CD4-positive, alpha-beta T cell treated with Interleukin-21 for 1 hour (primary cell): ENCODE measurements at regions not wholly inside any gene's neighbourhood (a gene's known extent, or its start where the extent isn't known, plus 50 kb on each side); places are given as distances from the start of the nearest gene placed in this dataset.

Source experiments
- DNase-seq: peaks from one replicate; pipeline ENCODE4 v3.0.0-alpha.2; 2020

- no peak for DNase-seq
These were observed 1194.6 kb downstream of the SORCS1 start for GRCh38 chr10:105969884-105970377.

- no peak for DNase-seq
These were observed 1195.8 kb downstream of the SORCS1 start for GRCh38 chr10:105968666-105969065.

GRCh38 chr10:105967256-105967655 is 1197.2 kb downstream of the SORCS1 start:
- no peak for DNase-seq

- no peak for DNase-seq
These were observed 1199.4 kb downstream of the SORCS1 start for GRCh38 chr10:105965141-105965540.

- no peak for DNase-seq
These were observed 1200.5 kb downstream of the SORCS1 start for GRCh38 chr10:105964009-105964408.

GRCh38 chr10:105963334-105963884 is 1201.1 kb downstream of the SORCS1 start:
- no peak for DNase-seq

- no peak for DNase-seq
These were observed 1208.0 kb downstream of the SORCS1 start for GRCh38 chr10:105956550-105956949.

GRCh38 chr10:105953861-105954260 is 1210.6 kb downstream of the SORCS1 start:
- DNase-seq = no peak

- DNase-seq = no peak
These were observed 1211.5 kb downstream of the SORCS1 start for GRCh38 chr10:105953056-105953455.

- DNase-seq = no peak
These were observed 1212.4 kb downstream of the SORCS1 start for GRCh38 chr10:105952153-105952552.

GRCh38 chr10:105950410-105950809 is 1214.1 kb downstream of the SORCS1 start:
- DNase-seq = peak; percentile 4

- no peak for DNase-seq
These were observed 1214.8 kb downstream of the SORCS1 start for GRCh38 chr10:105949721-105950120.

GRCh38 chr10:105925045-105925785 is 1239.3 kb downstream of the SORCS1 start:
- no peak for DNase-seq

GRCh38 chr10:105921348-105921747 is 1243.2 kb downstream of the SORCS1 start:
- DNase-seq = no peak

GRCh38 chr10:105914432-105914831 is 1250.1 kb downstream of the SORCS1 start:
- DNase-seq = no peak

- no peak for DNase-seq
These were observed 1255.8 kb downstream of the SORCS1 start for GRCh38 chr10:105908701-105909100.

GRCh38 chr10:105885495-105885894 is 1244.4 kb downstream of the SORCS3 start:
- DNase-seq = no peak

- DNase-seq = no peak
These were observed 1238.3 kb downstream of the SORCS3 start for GRCh38 chr10:105879401-105879800.

- DNase-seq = no peak
These were observed 1234.0 kb downstream of the SORCS3 start for GRCh38 chr10:105875050-105875449.

GRCh38 chr10:105872665-105873064 is 1231.6 kb downstream of the SORCS3 start:
- no peak for DNase-seq

GRCh38 chr10:105868935-105869334 is 1227.8 kb downstream of the SORCS3 start:
- DNase-seq = no peak

- no peak for DNase-seq
These were observed 1223.8 kb downstream of the SORCS3 start for GRCh38 chr10:105864854-105865253.

- no peak for DNase-seq
These were observed 1216.5 kb downstream of the SORCS3 start for GRCh38 chr10:105857268-105858264.
